ENCODE measurements at regions not wholly inside any gene's neighbourhood (a gene's known extent, or its start where the extent isn't known, plus 50 kb on each side); places are given as distances from the start of the nearest gene placed in this dataset.
"Not testable (repeated sequence)": the region's sequence is repeated elsewhere in the genome, so short reads cannot be mapped to it uniquely, and the experiment has no call there.

DNA sequence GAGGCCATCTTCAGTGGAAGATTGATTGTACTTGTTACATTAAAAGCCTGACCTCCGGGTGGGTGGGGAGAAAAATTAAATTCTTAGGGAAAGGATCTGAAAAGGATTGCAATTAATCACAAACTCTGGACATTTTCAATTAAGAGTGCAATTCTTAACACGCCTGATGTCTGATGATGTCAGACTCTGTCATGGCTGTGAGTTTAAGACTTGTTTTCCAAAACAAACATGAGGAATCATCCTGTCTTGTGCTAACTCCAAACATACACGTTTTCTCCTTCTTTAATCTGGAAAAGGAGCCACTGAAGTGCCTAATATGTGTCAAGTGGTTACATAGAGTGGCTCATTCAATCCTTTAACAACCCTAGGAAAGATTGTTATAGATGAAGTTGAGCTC is 60.4 kb upstream of the SMIM23 start:
- DNase-seq: no peak
- intact Hi-C loops (cut with DNase I): no loop called here
- peak in 2 of 8 donors; percentile 30 to 47 for ATAC-seq
- H3K9me3 ChIP-seq: peaks cover 0 to 39% (median 15%) of the 10 kb centered on the region in 11 donors
- H3K27ac ChIP-seq: peak overlapping the region in 1 of 10 donors; percentile 22
- TF ChIP-seq, protein P1, sequence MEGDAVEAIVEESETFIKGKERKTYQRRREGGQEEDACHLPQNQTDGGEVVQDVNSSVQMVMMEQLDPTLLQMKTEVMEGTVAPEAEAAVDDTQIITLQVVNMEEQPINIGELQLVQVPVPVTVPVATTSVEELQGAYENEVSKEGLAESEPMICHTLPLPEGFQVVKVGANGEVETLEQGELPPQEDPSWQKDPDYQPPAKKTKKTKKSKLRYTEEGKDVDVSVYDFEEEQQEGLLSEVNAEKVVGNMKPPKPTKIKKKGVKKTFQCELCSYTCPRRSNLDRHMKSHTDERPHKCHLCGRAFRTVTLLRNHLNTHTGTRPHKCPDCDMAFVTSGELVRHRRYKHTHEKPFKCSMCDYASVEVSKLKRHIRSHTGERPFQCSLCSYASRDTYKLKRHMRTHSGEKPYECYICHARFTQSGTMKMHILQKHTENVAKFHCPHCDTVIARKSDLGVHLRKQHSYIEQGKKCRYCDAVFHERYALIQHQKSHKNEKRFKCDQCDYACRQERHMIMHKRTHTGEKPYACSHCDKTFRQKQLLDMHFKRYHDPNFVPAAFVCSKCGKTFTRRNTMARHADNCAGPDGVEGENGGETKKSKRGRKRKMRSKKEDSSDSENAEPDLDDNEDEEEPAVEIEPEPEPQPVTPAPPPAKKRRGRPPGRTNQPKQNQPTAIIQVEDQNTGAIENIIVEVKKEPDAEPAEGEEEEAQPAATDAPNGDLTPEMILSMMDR (IDR thresholded peaks at IDR 0.05): no peak
- H3K36me3 ChIP-seq: no peaks in the 10 kb centered on the region
- WGBS, 2 donors: 60 to 72% methylated on average over 3 of the region's 3 CpGs
- peaks cover 0 to 4% (median 0%) of the 10 kb centered on the region in 7 donors for H3K27me3 ChIP-seq
- H3K4me3 ChIP-seq: no peak overlapping the region
- peaks cover 0 to 8% (median 0%) of the 10 kb centered on the region in 9 donors for H3K4me1 ChIP-seq

GRCh38 chr5:171726819-171727218 is 58.8 kb upstream of the SMIM23 start:
- H3K4me3 ChIP-seq; H3K4me1 ChIP-seq; DNase-seq; H3K36me3 ChIP-seq; H3K27me3 ChIP-seq; H3K27ac ChIP-seq; intact Hi-C loops (cut with DNase I); ATAC-seq: not testable (repeated sequence)
- 93 to 94% methylated on average over 2 of the region's 2 CpGs for WGBS, 2 donors
- H3K9me3 ChIP-seq: peaks cover 0 to 42% (median 15%) of the 10 kb centered on the region in 11 donors

- Histone ChIP-seq H3K27ac (no peak overlapping the region), H3K4me3 (no peak overlapping the region), H3K4me1 (no peaks in the 10 kb centered on the region), H3K27me3 (no peaks in the 10 kb centered on the region), H3K9me3 (peaks cover 0 to 42% (median 15%) of the 10 kb centered on the region in 11 donors), H3K36me3 (no peaks in the 10 kb centered on the region)
- DNase-seq (no peak), ATAC-seq (no peak)
- intact Hi-C loops (cut with DNase I): no loop called here
- TF ChIP-seq, protein P1 (IDR thresholded peaks at IDR 0.05): no peak
- 74 to 87% methylated on average over 1 of the region's 1 CpG for WGBS, 2 donors
Measured at GRCh38 chr5:171728686-171729085, 56.9 kb upstream of the SMIM23 start.
